ENCODE measurements at regions not wholly inside any gene's neighbourhood (a gene's known extent, or its start where the extent isn't known, plus 50 kb on each side); places are given as distances from the start of the nearest gene placed in this dataset.

GRCh38 chr20:7346026-7346425, 578.5 kb downstream of the BMP2 start:
- Histone ChIP-seq H4K20me1 (ENCODE audit: insufficient read depth, low read length) (no peaks in the 10 kb centered on the region), H3K9me2 (replicated peaks; ENCODE audit: insufficient read depth, low read length) (no peaks in the 10 kb centered on the region), H2AFZ (ENCODE audit: low read length) (no peak overlapping the region), H3K27me3 (replicated peaks; ENCODE audit: insufficient read depth, low read length) (no peaks in the 10 kb centered on the region), H3K4me1 (ENCODE audit: low read length) (no peaks in the 10 kb centered on the region), H3K4me2 (ENCODE audit: low read depth, low read length) (no peak overlapping the region), H3K27ac (ENCODE audit: low read length) (no peak overlapping the region), H3K9ac (ENCODE audit: low read length) (no peak overlapping the region), H3K4me3 (ENCODE audit: low read length) (no peak overlapping the region), H3K79me2 (ENCODE audit: low read length) (no peaks in the 10 kb centered on the region), H3K9me3 (replicated peaks; ENCODE audit: insufficient read depth, low read length) (no peaks in the 10 kb centered on the region), H3F3A (ENCODE audit: insufficient read depth, low read length) (no peaks in the 10 kb centered on the region), H3K36me3 (replicated peaks; ENCODE audit: insufficient read depth, low read length) (no peaks in the 10 kb centered on the region)
- no peak for TF ChIP-seq EZH2phosphoT487 (IDR thresholded peaks at IDR 0.05; ENCODE audit: low read length)
- TF ChIP-seq EZH2 (optimal IDR thresholded peaks at IDR 0.05; ENCODE audit: low read depth, low read length), result no peak
- TF ChIP-seq CTCF (IDR thresholded peaks at IDR 0.05; ENCODE audit: low read length), result no peak
- DNase-seq, result no peak

- H4K20me1 ChIP-seq (ENCODE audit: insufficient read depth, low read length), result no peaks in the 10 kb centered on the region
- no peaks in the 10 kb centered on the region for H3F3A ChIP-seq (ENCODE audit: insufficient read depth, low read length)
- H3K79me2 ChIP-seq (ENCODE audit: low read length), result no peaks in the 10 kb centered on the region
- no peaks in the 10 kb centered on the region for H3K36me3 ChIP-seq (replicated peaks; ENCODE audit: insufficient read depth, low read length)
- H3K4me2 ChIP-seq (ENCODE audit: low read depth, low read length), result no peak overlapping the region
- H3K4me1 ChIP-seq (ENCODE audit: low read length), result no peaks in the 10 kb centered on the region
- H3K27ac ChIP-seq (ENCODE audit: low read length), result no peak overlapping the region
- no peaks in the 10 kb centered on the region for H3K27me3 ChIP-seq (replicated peaks; ENCODE audit: insufficient read depth, low read length)
- H3K9ac ChIP-seq (ENCODE audit: low read length), result no peak overlapping the region
- TF ChIP-seq EZH2phosphoT487 (IDR thresholded peaks at IDR 0.05; ENCODE audit: low read length), result no peak
- no peak for TF ChIP-seq CTCF (IDR thresholded peaks at IDR 0.05; ENCODE audit: low read length)
- no peak overlapping the region for H3K4me3 ChIP-seq (ENCODE audit: low read length)
- H3K9me3 ChIP-seq (replicated peaks; ENCODE audit: insufficient read depth, low read length), result no peaks in the 10 kb centered on the region
- no peaks in the 10 kb centered on the region for H3K9me2 ChIP-seq (replicated peaks; ENCODE audit: insufficient read depth, low read length)
- no peak for DNase-seq
- H2AFZ ChIP-seq (ENCODE audit: low read length), result no peak overlapping the region
Observed at GRCh38 chr20:7346562-7346961, 579.1 kb downstream of the BMP2 start.

GRCh38 chr20:7347409-7347808, 579.9 kb downstream of the BMP2 start:
- TF ChIP-seq EZH2phosphoT487 (IDR thresholded peaks at IDR 0.05; ENCODE audit: low read length), result no peak
- no peak for TF ChIP-seq CTCF (IDR thresholded peaks at IDR 0.05; ENCODE audit: low read length)
- TF ChIP-seq EZH2 (optimal IDR thresholded peaks at IDR 0.05; ENCODE audit: low read depth, low read length), result no peak
- Histone ChIP-seq H3K4me2 (ENCODE audit: low read depth, low read length) (no peak overlapping the region), H2AFZ (ENCODE audit: low read length) (no peak overlapping the region), H3K9me3 (replicated peaks; ENCODE audit: insufficient read depth, low read length) (no peaks in the 10 kb centered on the region), H3K36me3 (replicated peaks; ENCODE audit: insufficient read depth, low read length) (no peaks in the 10 kb centered on the region), H3K4me1 (ENCODE audit: low read length) (no peaks in the 10 kb centered on the region), H3F3A (ENCODE audit: insufficient read depth, low read length) (no peaks in the 10 kb centered on the region), H3K27ac (ENCODE audit: low read length) (no peak overlapping the region), H4K20me1 (ENCODE audit: insufficient read depth, low read length) (no peaks in the 10 kb centered on the region), H3K79me2 (ENCODE audit: low read length) (no peaks in the 10 kb centered on the region), H3K9ac (ENCODE audit: low read length) (no peak overlapping the region), H3K27me3 (replicated peaks; ENCODE audit: insufficient read depth, low read length) (no peaks in the 10 kb centered on the region), H3K4me3 (ENCODE audit: low read length) (no peak overlapping the region), H3K9me2 (replicated peaks; ENCODE audit: insufficient read depth, low read length) (no peaks in the 10 kb centered on the region)
- no peak for DNase-seq
